ENCODE measurements at regions not wholly inside any gene's neighbourhood (a gene's known extent, or its start where the extent isn't known, plus 50 kb on each side); places are given as distances from the start of the nearest gene placed in this dataset.

GRCh38 chr1:11373895-11374747, 101.1 kb downstream of the UBIAD1 start:
- DNase-seq (ENCODE audit: low spot score) = no peak

GRCh38 chr1:11374748-11375110, 101.7 kb downstream of the UBIAD1 start:
- DNase-seq (ENCODE audit: low spot score) = no peak

- DNase-seq (ENCODE audit: low spot score) = no peak
Measured at GRCh38 chr1:11377001-11377583, 101.9 kb upstream of the DISP3 start.

GRCh38 chr1:11377954-11378353, 101.0 kb upstream of the DISP3 start:
- DNase-seq (ENCODE audit: low spot score) = no peak

GRCh38 chr1:11379851-11380250, 99.1 kb upstream of the DISP3 start:
- DNase-seq (ENCODE audit: low spot score) = no peak

GRCh38 chr1:11380500-11380899, 98.5 kb upstream of the DISP3 start:
- no peak for DNase-seq (ENCODE audit: low spot score)

- no peak for DNase-seq (ENCODE audit: low spot score)
Measured at GRCh38 chr1:11383553-11384169, 95.3 kb upstream of the DISP3 start.

- DNase-seq (ENCODE audit: low spot score) = peak; percentile 22
Measured at GRCh38 chr1:11384170-11384554, 94.8 kb upstream of the DISP3 start.

- no peak for DNase-seq (ENCODE audit: low spot score)
Measured at GRCh38 chr1:11387829-11388228, 91.1 kb upstream of the DISP3 start.

- DNase-seq (ENCODE audit: low spot score) = no peak
Measured at GRCh38 chr1:11388617-11389016, 90.3 kb upstream of the DISP3 start.

GRCh38 chr1:11391327-11391726, 87.6 kb upstream of the DISP3 start:
- DNase-seq (ENCODE audit: low spot score) = no peak

GRCh38 chr1:11391886-11392285, 87.1 kb upstream of the DISP3 start:
- DNase-seq (ENCODE audit: low spot score) = no peak

GRCh38 chr1:11394592-11395245, 84.2 kb upstream of the DISP3 start:
- DNase-seq (ENCODE audit: low spot score) = no peak

GRCh38 chr1:11395616-11396015, 83.3 kb upstream of the DISP3 start:
- DNase-seq (ENCODE audit: low spot score) = no peak

- no peak for DNase-seq (ENCODE audit: low spot score)
Measured at GRCh38 chr1:11397151-11397901, 81.6 kb upstream of the DISP3 start.

GRCh38 chr1:11399250-11399649, 79.7 kb upstream of the DISP3 start:
- DNase-seq (ENCODE audit: low spot score) = no peak

GRCh38 chr1:11400155-11400554, 78.8 kb upstream of the DISP3 start:
- DNase-seq (ENCODE audit: low spot score) = no peak

- no peak for DNase-seq (ENCODE audit: low spot score)
Measured at GRCh38 chr1:11400567-11400966, 78.4 kb upstream of the DISP3 start.

GRCh38 chr1:11406845-11407244, 72.1 kb upstream of the DISP3 start:
- DNase-seq (ENCODE audit: low spot score) = no peak

- no peak for DNase-seq (ENCODE audit: low spot score)
Measured at GRCh38 chr1:11407301-11407994, 71.5 kb upstream of the DISP3 start.

GRCh38 chr1:11412141-11412540, 66.8 kb upstream of the DISP3 start:
- no peak for DNase-seq (ENCODE audit: low spot score)

- DNase-seq (ENCODE audit: low spot score) = no peak
Measured at GRCh38 chr1:11413986-11414391, 65.0 kb upstream of the DISP3 start.
